ENCODE measurements at regions not wholly inside any gene's neighbourhood (a gene's known extent, or its start where the extent isn't known, plus 50 kb on each side); places are given as distances from the start of the nearest gene placed in this dataset.

- no peak overlapping the region for H3K27ac ChIP-seq (ENCODE audit: low read depth, low read length, poor library complexity, severe bottlenecking)
- no TSS peak for BruUV-seq (replicated peaks)
- intact Hi-C loops (cut with micrococcal nuclease; ENCODE audit: unreplicated experiment): no loop called here
- peaks cover 15% of the 10 kb centered on the region for H3K9me3 ChIP-seq (ENCODE audit: low read depth, low read length, poor library complexity, severe bottlenecking)
- no peak overlapping the region for H3K4me3 ChIP-seq (ENCODE audit: low read depth, low read length, poor library complexity, severe bottlenecking)
- H3K36me3 ChIP-seq (ENCODE audit: insufficient read depth, low read length, poor library complexity, severe bottlenecking): no peaks in the 10 kb centered on the region
- H3K4me1 ChIP-seq (ENCODE audit: insufficient read depth, low read length, poor library complexity, severe bottlenecking): no peaks in the 10 kb centered on the region
- H3K27me3 ChIP-seq (replicated peaks; ENCODE audit: insufficient read depth, low read depth, low read length, poor library complexity): no peaks in the 10 kb centered on the region
- TF ChIP-seq CTCF (conservative IDR thresholded peaks at IDR 0.05; ENCODE audit: low read depth, low read length) (no peak), EZH2 (IDR thresholded peaks at IDR 0.05; ENCODE audit: borderline replicate concordance, low read depth, low read length, poor library complexity, severe bottlenecking) (no peak)
- DNase-seq (ENCODE audit: low spot score): no peak
- CTCF ChIA-PET: no interaction called here
- POLR2A ChIA-PET (ENCODE audit: low non-redundant PET): no interaction called here
Measured at GRCh38 chr6:140772576-140772975, 1360.1 kb upstream of the GJE1 start.

GRCh38 chr6:140768133-140768532 is 1364.6 kb upstream of the GJE1 start:
- Histone ChIP-seq H3K4me1 (ENCODE audit: insufficient read depth, low read length, poor library complexity, severe bottlenecking) (no peaks in the 10 kb centered on the region), H3K27ac (ENCODE audit: low read depth, low read length, poor library complexity, severe bottlenecking) (no peak overlapping the region), H3K36me3 (ENCODE audit: insufficient read depth, low read length, poor library complexity, severe bottlenecking) (no peaks in the 10 kb centered on the region), H3K27me3 (replicated peaks; ENCODE audit: insufficient read depth, low read depth, low read length, poor library complexity) (no peaks in the 10 kb centered on the region), H3K9me3 (ENCODE audit: low read depth, low read length, poor library complexity, severe bottlenecking) (peaks cover 18% of the 10 kb centered on the region), H3K4me3 (ENCODE audit: low read depth, low read length, poor library complexity, severe bottlenecking) (no peak overlapping the region)
- no TSS peak for BruUV-seq (replicated peaks)
- POLR2A ChIA-PET (ENCODE audit: low non-redundant PET): no interaction called here
- CTCF ChIA-PET: no interaction called here
- intact Hi-C loops (cut with micrococcal nuclease; ENCODE audit: unreplicated experiment): no loop called here
- TF ChIP-seq CTCF (conservative IDR thresholded peaks at IDR 0.05; ENCODE audit: low read depth, low read length) (no peak), EZH2 (IDR thresholded peaks at IDR 0.05; ENCODE audit: borderline replicate concordance, low read depth, low read length, poor library complexity, severe bottlenecking) (no peak)
- no peak for DNase-seq (ENCODE audit: low spot score)

DNA sequence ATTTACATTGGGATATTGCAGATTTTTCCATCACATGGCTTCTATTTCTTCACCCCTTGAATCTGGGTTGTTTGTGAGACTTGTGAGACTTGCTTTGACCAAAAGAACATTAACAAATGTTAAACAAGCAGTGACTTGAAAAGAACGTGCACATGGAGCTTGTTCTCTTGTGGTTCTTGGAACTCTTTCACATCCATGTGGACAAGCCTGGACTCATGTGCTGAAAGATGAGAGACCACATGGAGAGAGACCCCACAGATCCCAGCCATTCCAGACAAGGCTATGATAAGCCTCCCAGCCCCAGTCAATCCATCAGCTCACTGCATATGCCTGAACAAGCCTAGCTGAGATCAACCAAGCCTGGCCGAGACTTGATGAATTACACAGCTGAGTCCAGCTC is 1365.7 kb upstream of the GJE1 start:
- Histone ChIP-seq H3K36me3 (ENCODE audit: insufficient read depth, low read length, poor library complexity, severe bottlenecking) (no peaks in the 10 kb centered on the region), H3K4me3 (ENCODE audit: low read depth, low read length, poor library complexity, severe bottlenecking) (no peak overlapping the region), H3K9me3 (ENCODE audit: low read depth, low read length, poor library complexity, severe bottlenecking) (peaks cover 18% of the 10 kb centered on the region), H3K27ac (ENCODE audit: low read depth, low read length, poor library complexity, severe bottlenecking) (no peak overlapping the region), H3K4me1 (ENCODE audit: insufficient read depth, low read length, poor library complexity, severe bottlenecking) (no peaks in the 10 kb centered on the region), H3K27me3 (replicated peaks; ENCODE audit: insufficient read depth, low read depth, low read length, poor library complexity) (no peaks in the 10 kb centered on the region)
- no peak for TF ChIP-seq EZH2 (IDR thresholded peaks at IDR 0.05; ENCODE audit: borderline replicate concordance, low read depth, low read length, poor library complexity, severe bottlenecking)
- TF ChIP-seq CTCF (conservative IDR thresholded peaks at IDR 0.05; ENCODE audit: low read depth, low read length): no peak
- ChIA-PET POLR2A (ENCODE audit: low non-redundant PET) (no interaction called here), CTCF (no interaction called here)
- intact Hi-C loops (cut with micrococcal nuclease; ENCODE audit: unreplicated experiment): no loop called here
- DNase-seq (ENCODE audit: low spot score): no peak
- BruUV-seq (replicated peaks): no TSS peak

All from A673 (cell line).